ENCODE measurements at regions not wholly inside any gene's neighbourhood (a gene's known extent, or its start where the extent isn't known, plus 50 kb on each side); places are given as distances from the start of the nearest gene placed in this dataset.

GRCh38 chr3:31184261-31185061 is 290.0 kb upstream of the GADL1 start:
- WGBS (ENCODE audit: low lambda C conversion rate) = 95% methylated on average over 3 of the region's 3 CpGs
- POLR2A ChIA-PET = no interaction called here
- no peak overlapping the region for H3K4me2 ChIP-seq (ENCODE audit: low read depth, low read length)

More at GRCh38 chr3:31184261-31185061, 290.0 kb upstream of the GADL1 start:
- H3K4me3 ChIP-seq (replicated peaks in 1 of 3; ENCODE audit: insufficient read depth in 1 of 3, low read depth in 2 of 3, low read length in 3 of 3) = no peak overlapping the region
- H3K36me3 ChIP-seq (replicated peaks in 1 of 2; ENCODE audit: control insufficient read depth in 1 of 2, insufficient read depth in 2 of 2, low read length in 2 of 2) = no peaks in the 10 kb centered on the region
- intact Hi-C loops (cut with micrococcal nuclease; ENCODE audit: unreplicated experiment) (no loop called here), in situ Hi-C loops (cut with HindIII; ENCODE audit: extremely low pct_ligation_motif_present, low pct_unique_long_range_greater_than_20kb) (no loop called here)
- no TSS peak for BruUV-seq (replicated peaks)
- H2AFZ ChIP-seq (ENCODE audit: low read length) = no peak overlapping the region
- no peaks in the 10 kb centered on the region for H3K9me3 ChIP-seq (ENCODE audit: low read length)
- H3K79me2 ChIP-seq (ENCODE audit: insufficient read depth, low read length) = no peaks in the 10 kb centered on the region
- no peak for DNase-seq (ENCODE audit: low spot score)
- ATAC-seq = no peak
- no peak overlapping the region for H3K9ac ChIP-seq (ENCODE audit: insufficient read depth, low read depth, low read length)
- no peak overlapping the region for H3K27ac ChIP-seq (ENCODE audit: extremely low read length, insufficient read depth, low read length)
- FAIRE-seq = no peak
- TF ChIP-seq ZNF564 (CRISPR knock-in tag; IDR thresholded peaks at IDR 0.05) = no peak
- TF ChIP-seq TBX3 (IDR thresholded peaks at IDR 0.05; ENCODE audit: borderline replicate concordance) = no peak
- no peak for TF ChIP-seq ZNF101 (CRISPR knock-in tag; IDR thresholded peaks at IDR 0.05; ENCODE audit: borderline replicate concordance, low read depth)
- TF ChIP-seq NR2F2 (IDR thresholded peaks at IDR 0.05; ENCODE audit: borderline replicate concordance, low read depth) = no peak
- no peak for TF ChIP-seq STAT6 (CRISPR knock-in tag; IDR thresholded peaks at IDR 0.05; ENCODE audit: borderline replicate concordance)
- TF ChIP-seq SNAPC2 (CRISPR knock-in tag; IDR thresholded peaks at IDR 0.05) = no peak
- no peak for TF ChIP-seq SMAD9 (CRISPR knock-in tag; IDR thresholded peaks at IDR 0.05)
- TF ChIP-seq, protein P1, sequence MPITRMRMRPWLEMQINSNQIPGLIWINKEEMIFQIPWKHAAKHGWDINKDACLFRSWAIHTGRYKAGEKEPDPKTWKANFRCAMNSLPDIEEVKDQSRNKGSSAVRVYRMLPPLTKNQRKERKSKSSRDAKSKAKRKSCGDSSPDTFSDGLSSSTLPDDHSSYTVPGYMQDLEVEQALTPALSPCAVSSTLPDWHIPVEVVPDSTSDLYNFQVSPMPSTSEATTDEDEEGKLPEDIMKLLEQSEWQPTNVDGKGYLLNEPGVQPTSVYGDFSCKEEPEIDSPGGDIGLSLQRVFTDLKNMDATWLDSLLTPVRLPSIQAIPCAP (CRISPR knock-in tag; IDR thresholded peaks at IDR 0.05; ENCODE audit: low read depth) = no peak
- no peak for TF ChIP-seq KDM1A (CRISPR knock-in tag; IDR thresholded peaks at IDR 0.05)
- no peak for TF ChIP-seq TCF12 (IDR thresholded peaks at IDR 0.05)
- no peak for TF ChIP-seq TCF12 (CRISPR knock-in tag; IDR thresholded peaks at IDR 0.05)
- no peak for TF ChIP-seq ZNF10 (CRISPR knock-in tag; IDR thresholded peaks at IDR 0.05; ENCODE audit: borderline replicate concordance, low read depth)
- no peak for TF ChIP-seq ELF4 (CRISPR knock-in tag; IDR thresholded peaks at IDR 0.05; ENCODE audit: borderline replicate concordance)
- no peak for TF ChIP-seq ZNF496 (CRISPR knock-in tag; IDR thresholded peaks at IDR 0.05; ENCODE audit: insufficient replicate concordance)
- TF ChIP-seq ZNF891 (CRISPR knock-in tag; IDR thresholded peaks at IDR 0.05) = no peak
- no peak for TF ChIP-seq ZBTB8A (CRISPR knock-in tag; IDR thresholded peaks at IDR 0.05; ENCODE audit: borderline replicate concordance, low read depth)
- TF ChIP-seq CHD4 (IDR thresholded peaks at IDR 0.05; ENCODE audit: borderline replicate concordance, low read length) = no peak
- no peak for TF ChIP-seq MTF1 (CRISPR knock-in tag; IDR thresholded peaks at IDR 0.05)
- TF ChIP-seq ATM (IDR thresholded peaks at IDR 0.05; ENCODE audit: borderline replicate concordance) = no peak
- TF ChIP-seq ZNF451 (CRISPR knock-in tag; IDR thresholded peaks at IDR 0.05) = no peak
- TF ChIP-seq, protein P2, sequence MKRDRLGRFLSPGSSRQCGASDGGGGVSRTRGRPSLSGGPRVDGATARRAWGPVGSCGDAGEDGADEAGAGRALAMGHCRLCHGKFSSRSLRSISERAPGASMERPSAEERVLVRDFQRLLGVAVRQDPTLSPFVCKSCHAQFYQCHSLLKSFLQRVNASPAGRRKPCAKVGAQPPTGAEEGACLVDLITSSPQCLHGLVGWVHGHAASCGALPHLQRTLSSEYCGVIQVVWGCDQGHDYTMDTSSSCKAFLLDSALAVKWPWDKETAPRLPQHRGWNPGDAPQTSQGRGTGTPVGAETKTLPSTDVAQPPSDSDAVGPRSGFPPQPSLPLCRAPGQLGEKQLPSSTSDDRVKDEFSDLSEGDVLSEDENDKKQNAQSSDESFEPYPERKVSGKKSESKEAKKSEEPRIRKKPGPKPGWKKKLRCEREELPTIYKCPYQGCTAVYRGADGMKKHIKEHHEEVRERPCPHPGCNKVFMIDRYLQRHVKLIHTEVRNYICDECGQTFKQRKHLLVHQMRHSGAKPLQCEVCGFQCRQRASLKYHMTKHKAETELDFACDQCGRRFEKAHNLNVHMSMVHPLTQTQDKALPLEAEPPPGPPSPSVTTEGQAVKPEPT (CRISPR knock-in tag; IDR thresholded peaks at IDR 0.05; ENCODE audit: low read depth) = no peak
- CTCF ChIA-PET (ENCODE audit: low intra/inter-chr PET ratio, low total read pairs) = no interaction called here
- no peaks in the 10 kb centered on the region for H4K20me1 ChIP-seq (ENCODE audit: insufficient read depth, low read length)
- peaks cover 51% of the 10 kb centered on the region for H3K4me1 ChIP-seq (ENCODE audit: insufficient read depth, low read length)
- no peaks in the 10 kb centered on the region for H3K27me3 ChIP-seq (ENCODE audit: control insufficient read depth in 1 of 2, insufficient read depth in 2 of 2, low read length in 2 of 2)

Data from HepG2 (cell line).